IMR-90 (cell line): ENCODE measurements at regions not wholly inside any gene's neighbourhood (a gene's known extent, or its start where the extent isn't known, plus 50 kb on each side); places are given as distances from the start of the nearest gene placed in this dataset.
A peak's percentile ranks its signal among the peaks of the same experiment; 100 is the strongest.

Source experiments
- ATAC-seq: fragments of 200-7000 bp; cut with Tn5 transposase; 2 replicates; pipeline ENCODE4 v1.9.1; 2020; ENCODE audit warnings: low read depth, mild to moderate bottlenecking, moderate library complexity
- BruUV-seq: library from RNA; stranded (reverse); fragments of 400-500 nt; replicated peaks from 2 replicates; lab custom pipeline; 2021; lab: Mats Ljungman, UMichigan
- CTCF ChIA-PET: fragments of 300-600 bp; formaldehyde crosslinking; extraction: SDS; loops from one replicate; lab custom pipeline; 2021; ENCODE audit warnings: antibody characterized with exemption; lab: Yijun Ruan, JAX
- POLR2A ChIA-PET: fragments of 300-600 bp; sonication (Branson Sonifier 250); formaldehyde crosslinking; loops from one replicate; lab custom pipeline; 2022; ENCODE audit warnings: antibody characterized with exemption; ENCODE audit not compliant: unreplicated experiment; lab: Charles Lee
- DNase-seq: peaks from one replicate; pipeline ENCODE4 v3.0.0; 2013
- H2AFZ ChIP-seq: replicated peaks from 2 replicates; pipeline ENCODE3; 2013; ENCODE audit warnings: low read length, mild to moderate bottlenecking; ENCODE audit not compliant: poor library complexity
- H2AK5ac ChIP-seq: 2 replicates; pipeline ENCODE4 v1.6.1; 2013; ENCODE audit warnings: low read depth, low read length, inconsistent platforms
- H2AK9ac ChIP-seq: replicated peaks from 2 replicates; pipeline ENCODE3; 2013; ENCODE audit warnings: mild to moderate bottlenecking, low read depth, low read length, moderate library complexity; ENCODE audit not compliant: poor library complexity
- H2BK120ac ChIP-seq: 2 replicates; pipeline ENCODE4 v1.6.1; 2013; ENCODE audit warnings: low read depth, low read length, inconsistent platforms
- H2BK15ac ChIP-seq: 3 replicates; pipeline ENCODE4 v1.6.1; 2013; ENCODE audit warnings: low read depth, low read length, inconsistent platforms
- H2BK20ac ChIP-seq: 2 replicates; pipeline ENCODE4 v1.6.1; 2013; ENCODE audit warnings: low read depth, mild to moderate bottlenecking, inconsistent platforms, low read length, moderate library complexity
- H2BK5ac ChIP-seq: 2 replicates; pipeline ENCODE4 v1.6.1; 2013; ENCODE audit warnings: mild to moderate bottlenecking, low read depth, low read length, inconsistent platforms; ENCODE audit not compliant: poor library complexity, severe bottlenecking
- H3K14ac ChIP-seq: replicated peaks from 2 replicates; pipeline ENCODE4 v1.6.1; 2013; ENCODE audit warnings: low read depth, low read length, inconsistent platforms
- H3K18ac ChIP-seq: 2 replicates; pipeline ENCODE4 v1.6.1; 2013; ENCODE audit warnings: low read depth, low read length, control low read depth
- H3K23ac ChIP-seq: 2 replicates; pipeline ENCODE4 v1.6.1; 2013; ENCODE audit warnings: low read depth, low read length, inconsistent platforms
- H3K27ac ChIP-seq: 2 replicates; pipeline ENCODE4 v1.5.1; 2013; ENCODE audit warnings: mild to moderate bottlenecking, control low read depth, low read length; ENCODE audit not compliant: insufficient read depth
- H3K27me3 ChIP-seq: 2 replicates; pipeline ENCODE4 v1.6.1; 2013; ENCODE audit warnings: low read length; ENCODE audit not compliant: control insufficient read depth, insufficient read depth
- H3K36me3 ChIP-seq: 2 replicates; pipeline ENCODE4 v1.6.1; 2013; ENCODE audit warnings: low read length, mixed read lengths; ENCODE audit not compliant: control insufficient read depth, insufficient read depth
- H3K4ac ChIP-seq: 2 replicates; pipeline ENCODE4 v1.6.1; 2013; ENCODE audit warnings: low read depth, low read length, inconsistent platforms
- H3K4me1 ChIP-seq: 2 replicates; pipeline ENCODE4 v1.6.1; 2013; ENCODE audit warnings: low read length, mixed read lengths; ENCODE audit not compliant: control insufficient read depth, insufficient read depth
- H3K4me2 ChIP-seq: 2 replicates; pipeline ENCODE4 v1.6.1; 2013; ENCODE audit warnings: low read depth, mild to moderate bottlenecking, control low read depth, low read length, moderate library complexity
- H3K4me3 ChIP-seq: 2 replicates; pipeline ENCODE4 v1.5.1; 2013; ENCODE audit warnings: low read depth, mild to moderate bottlenecking, control low read depth, low read length, moderate library complexity; ENCODE audit not compliant: insufficient read depth
- H3K56ac ChIP-seq: 2 replicates; pipeline ENCODE4 v1.6.1; 2013; ENCODE audit warnings: low read length, inconsistent platforms; ENCODE audit not compliant: insufficient read depth; ENCODE audit errors: extremely low read depth
- H3K79me1 ChIP-seq, 2 experiments: 2 replicates each; pipeline ENCODE4 v1.6.1; 2013; ENCODE audit warnings: low read length in 2 of 2, inconsistent platforms in 1 of 2, low read depth in 1 of 2
- H3K9ac ChIP-seq: 2 replicates; pipeline ENCODE4 v1.6.1; 2013; ENCODE audit warnings: low read depth, low read length, control low read depth
- H3K9me1 ChIP-seq: 2 replicates; pipeline ENCODE4 v1.6.1; 2013; ENCODE audit warnings: low read length, inconsistent platforms; ENCODE audit not compliant: insufficient read depth
- H3K9me3 ChIP-seq: 2 replicates; pipeline ENCODE4 v1.6.1; 2013; ENCODE audit warnings: low read length; ENCODE audit not compliant: control insufficient read depth, insufficient read depth
- H4K20me1 ChIP-seq: 2 replicates; pipeline ENCODE4 v1.6.1; 2013; ENCODE audit warnings: low read length, inconsistent platforms; ENCODE audit not compliant: insufficient read depth
- H4K5ac ChIP-seq: 2 replicates; pipeline ENCODE4 v1.6.1; 2013; ENCODE audit warnings: mild to moderate bottlenecking, low read depth, low read length, control low read depth
- H4K8ac ChIP-seq, 2 experiments: 2 replicates each; pipeline ENCODE4 v1.6.1; 2013; ENCODE audit warnings: low read depth in 2 of 2, low read length in 2 of 2, control low read depth in 1 of 2, inconsistent platforms in 1 of 2
- H4K91ac ChIP-seq: 2 replicates; pipeline ENCODE4 v1.6.1; 2013; ENCODE audit warnings: low read depth, low read length, inconsistent platforms; ENCODE audit not compliant: insufficient read depth
- BHLHE40 ChIP-seq: fragments of 150-350 bp; IDR thresholded peaks from 2 replicates; pipeline ENCODE4 v1.6.1; 2016; ENCODE audit warnings: mild to moderate bottlenecking, low read depth, low read length
- CEBPB ChIP-seq: IDR thresholded peaks from 2 replicates; pipeline ENCODE4 v1.6.1; 2012; ENCODE audit warnings: low read depth, low read length, improper control_type of control experiment
- CHD1 ChIP-seq: IDR thresholded peaks from 2 replicates; pipeline ENCODE4 v1.6.1; 2012; ENCODE audit warnings: low read depth, low read length, improper control_type of control experiment
- CTCF ChIP-seq: conservative IDR thresholded peaks from 2 replicates; pipeline ENCODE4 v1.5.1; 2012; ENCODE audit warnings: mild to moderate bottlenecking, low read depth, low read length, improper control_type of control experiment
- ELK1 ChIP-seq: fragments of 150-350 bp; IDR thresholded peaks from 2 replicates; pipeline ENCODE4 v1.6.1; 2016; ENCODE audit warnings: low read depth, mild to moderate bottlenecking, low read length, moderate library complexity, borderline replicate concordance
- FOS ChIP-seq: fragments of 150-350 bp; IDR thresholded peaks from 2 replicates; pipeline ENCODE4 v1.6.1; 2016; ENCODE audit warnings: low read depth, low read length
- MAFK ChIP-seq: IDR thresholded peaks from 2 replicates; pipeline ENCODE4 v1.6.1; 2012; ENCODE audit warnings: low read depth, low read length, improper control_type of control experiment
- MAZ ChIP-seq: IDR thresholded peaks from 2 replicates; pipeline ENCODE4 v1.6.1; 2012; ENCODE audit warnings: low read depth, mild to moderate bottlenecking, low read length, improper control_type of control experiment, moderate library complexity, borderline replicate concordance
- MXI1 ChIP-seq: IDR thresholded peaks from 2 replicates; pipeline ENCODE4 v1.6.1; 2012; ENCODE audit warnings: low read depth, mild to moderate bottlenecking, low read length, moderate library complexity, borderline replicate concordance
- NFE2L2 ChIP-seq: fragments of 150-350 bp; IDR thresholded peaks from 2 replicates; pipeline ENCODE4 v1.6.1; 2016; ENCODE audit warnings: low read depth, mild to moderate bottlenecking, low read length
- POLR2A ChIP-seq: IDR thresholded peaks from 2 replicates; pipeline ENCODE4 v1.6.1; 2012; ENCODE audit warnings: mild to moderate bottlenecking, low read depth, low read length
- RAD21 ChIP-seq: IDR thresholded peaks from 2 replicates; pipeline ENCODE4 v1.6.1; 2012; ENCODE audit warnings: low read length, improper control_type of control experiment
- RCOR1 ChIP-seq: IDR thresholded peaks from 2 replicates; pipeline ENCODE4 v1.6.1; 2012; ENCODE audit warnings: mild to moderate bottlenecking, low read length, improper control_type of control experiment; ENCODE audit not compliant: insufficient replicate concordance
- RFX5 ChIP-seq: IDR thresholded peaks from 2 replicates; pipeline ENCODE4 v1.8.0; 2012; ENCODE audit warnings: low read depth, mild to moderate bottlenecking, low read length, moderate library complexity
- SMC3 ChIP-seq: fragments of 150-350 bp; IDR thresholded peaks from 2 replicates; pipeline ENCODE4 v1.6.1; 2016; ENCODE audit warnings: low read depth, mild to moderate bottlenecking, antibody characterized with exemption, low read length, moderate library complexity
- USF2 ChIP-seq: fragments of 150-350 bp; IDR thresholded peaks from 2 replicates; pipeline ENCODE4 v1.6.1; 2017; ENCODE audit warnings: mild to moderate bottlenecking, antibody characterized with exemption, low read length, low read depth
- WGBS, 2 experiments: methylation state at CpG; one replicate each; pipeline versions ENCODE4 v1.1.5 to v1.1.7; 2013; ENCODE audit warnings: missing lambda C conversion rate in 2 of 2; ENCODE audit not compliant: insufficient read length in 1 of 2; ENCODE audit errors: extremely low coverage in 2 of 2; 5-methylcytosine and 5-hydroxymethylcytosine counted together
- dilution Hi-C: fragments of 300-500 bp; cut with HindIII; formaldehyde crosslinking; loops from one replicate; pipeline ENCODE4 v1.14.3; 2018; ENCODE audit warnings: low sequenced_read_pairs; ENCODE audit not compliant: unreplicated experiment
- in situ Hi-C: fragments of 300-500 bp; cut with MboI; formaldehyde crosslinking; loops from 3 replicates; pipeline ENCODE4 v1.14.3; 2019; ENCODE audit warnings: low sequenced_read_pairs, inconsistent platforms, mixed read lengths
- intact Hi-C: fragments of 100-400 bp; cut with micrococcal nuclease; formaldehyde crosslinking; loops from 2 replicates; pipeline ENCODE4 v1.10.0; 2022

- intact Hi-C loops (no loop called here), in situ Hi-C loops (no loop called here), dilution Hi-C loops (no loop called here)
- Histone ChIP-seq H3K4me3 (no peak overlapping the region), H2BK15ac (no peak overlapping the region), H4K8ac (no peak overlapping the region), H3K14ac (no peak overlapping the region), H3K9me1 (no peaks in the 10 kb centered on the region), H3K4ac (no peak overlapping the region), H3K4me2 (no peak overlapping the region), H4K20me1 (no peaks in the 10 kb centered on the region), H2AK5ac (no peak overlapping the region), H3K23ac (no peak overlapping the region), H3K4me1 (no peaks in the 10 kb centered on the region), H4K5ac (no peak overlapping the region), H3K79me1 (no peaks in the 10 kb centered on the region), H2AFZ (peak overlapping the region; percentile 21), H4K91ac (no peak overlapping the region), H3K27me3 (peaks cover 11% of the 10 kb centered on the region; the same call in 1 of the 2 replicates), H3K9ac (no peak overlapping the region), H3K18ac (no peak overlapping the region), H2AK9ac (no peak overlapping the region), H2BK5ac (no peak overlapping the region), H2BK20ac (no peak overlapping the region), H2BK120ac (no peak overlapping the region), H3K27ac (no peak overlapping the region), H3K56ac (no peak overlapping the region), H3K36me3 (no peaks in the 10 kb centered on the region), H3K9me3 (no peaks in the 10 kb centered on the region)
- ChIA-PET POLR2A (no interaction called here), CTCF (interaction anchor here (1.4 kb wide), 1 partner anchor 14 kb away, joined by 3 read pairs; no protein-coding TSS in a partner anchor)
- no CpG with 5 or more reads among the region's 4 CpGs for WGBS, 2 experiments
- BruUV-seq: no TSS peak
- ATAC-seq: no peak
- no peak for DNase-seq
- TF ChIP-seq SMC3: no peak
- TF ChIP-seq USF2: no peak
- no peak for TF ChIP-seq MXI1
- no peak for TF ChIP-seq RAD21
- no peak for TF ChIP-seq CTCF
- no peak for TF ChIP-seq CHD1
- TF ChIP-seq MAFK: no peak
- no peak for TF ChIP-seq BHLHE40
- no peak for TF ChIP-seq CEBPB
- no peak for TF ChIP-seq POLR2A
- TF ChIP-seq RCOR1: no peak
- TF ChIP-seq ELK1: no peak
- TF ChIP-seq NFE2L2: no peak
- no peak for TF ChIP-seq RFX5
- TF ChIP-seq MAZ: no peak
- no peak for TF ChIP-seq FOS
These were observed 156.8 kb downstream of the FOXD2 start for GRCh38 chr1:47594627-47595026.
